Ascending aorta (tissue), 2 donors: ENCODE measurements at regions not wholly inside any gene's neighbourhood (a gene's known extent, or its start where the extent isn't known, plus 50 kb on each side); places are given as distances from the start of the nearest gene placed in this dataset.

ENCODE experiments used
- DNase-seq, 2 donors: peaks; one replicate each; pipeline ENCODE4 v3.0.0-alpha.2; 2019; ENCODE audit warnings: low spot score in 2 of 2
- H3K27ac ChIP-seq, 2 donors: fragments of 200-600 bp; sonication (generic); one replicate each; pipeline ENCODE4 v1.5.1; 2016 to 2017; ENCODE audit warnings: mild to moderate bottlenecking in 1 of 2
- H3K27me3 ChIP-seq: fragments of 200-600 bp; sonication (generic); one replicate; pipeline ENCODE4 v1.5.1; 2017
- H3K36me3 ChIP-seq, 2 donors: fragments of 200-600 bp; sonication (generic); one replicate each; pipeline ENCODE4 v1.5.1; 2016
- H3K4me1 ChIP-seq, 2 donors: fragments of 200-600 bp; sonication (generic); one replicate each; pipeline ENCODE4 v1.5.1; 2016 to 2017; ENCODE audit warnings: mild to moderate bottlenecking in 1 of 2
- H3K4me3 ChIP-seq, 2 donors: fragments of 200-600 bp; sonication (generic); one replicate each; pipeline ENCODE4 v1.5.1; 2016 to 2017; ENCODE audit warnings: mild to moderate bottlenecking in 1 of 2
- H3K9me3 ChIP-seq, 2 donors: fragments of 200-600 bp; sonication (generic); one replicate each; pipeline ENCODE4 v1.5.1; 2016
- intact Hi-C: fragments of 100-400 bp; cut with DNase I; formaldehyde crosslinking; loops from one replicate; pipeline ENCODE4 v1.15.1; 2023
- TF ChIP-seq, protein P1 (sequence below), 3 experiments: fragments of 200-600 bp in 2 of 3; fragments of 450-650 bp in 1 of 3; sonication (generic) in 2 of 3; IDR thresholded peaks; one replicate each; pipeline ENCODE4 v1.5.1; 2016 to 2019; ENCODE audit warnings: antibody characterized with exemption in 3 of 3, mild to moderate bottlenecking in 1 of 3, moderate library complexity in 1 of 3

DNA sequence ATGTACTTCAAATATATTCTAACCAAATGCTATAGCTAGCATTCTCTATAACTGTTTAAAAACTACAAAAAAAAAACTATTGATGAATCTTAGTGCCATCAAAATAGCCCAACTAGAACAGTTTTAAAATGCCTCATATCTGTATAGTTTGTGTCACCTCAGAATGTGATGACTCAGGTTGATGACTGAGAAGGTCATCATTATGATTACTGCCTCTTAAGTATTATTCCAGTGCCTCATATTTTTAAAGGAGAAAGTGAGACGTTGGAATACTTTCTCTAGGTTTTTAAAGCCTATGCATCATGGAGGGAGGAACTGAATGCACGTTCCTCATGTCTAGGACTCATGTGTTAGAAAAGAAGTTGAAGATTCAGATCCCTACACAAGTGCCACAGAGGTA lies 88.2 kb downstream of the TMA16 start:
- H3K36me3 ChIP-seq: no peaks in the 10 kb centered on the region
- no peaks in the 10 kb centered on the region for H3K27me3 ChIP-seq
- no peak overlapping the region for H3K4me3 ChIP-seq
- H3K9me3 ChIP-seq: no peaks in the 10 kb centered on the region
- H3K4me1 ChIP-seq: no peaks in the 10 kb centered on the region
- intact Hi-C loops: no loop called here
- DNase-seq: no peak
- H3K27ac ChIP-seq: no peak overlapping the region
- TF ChIP-seq, protein P1, sequence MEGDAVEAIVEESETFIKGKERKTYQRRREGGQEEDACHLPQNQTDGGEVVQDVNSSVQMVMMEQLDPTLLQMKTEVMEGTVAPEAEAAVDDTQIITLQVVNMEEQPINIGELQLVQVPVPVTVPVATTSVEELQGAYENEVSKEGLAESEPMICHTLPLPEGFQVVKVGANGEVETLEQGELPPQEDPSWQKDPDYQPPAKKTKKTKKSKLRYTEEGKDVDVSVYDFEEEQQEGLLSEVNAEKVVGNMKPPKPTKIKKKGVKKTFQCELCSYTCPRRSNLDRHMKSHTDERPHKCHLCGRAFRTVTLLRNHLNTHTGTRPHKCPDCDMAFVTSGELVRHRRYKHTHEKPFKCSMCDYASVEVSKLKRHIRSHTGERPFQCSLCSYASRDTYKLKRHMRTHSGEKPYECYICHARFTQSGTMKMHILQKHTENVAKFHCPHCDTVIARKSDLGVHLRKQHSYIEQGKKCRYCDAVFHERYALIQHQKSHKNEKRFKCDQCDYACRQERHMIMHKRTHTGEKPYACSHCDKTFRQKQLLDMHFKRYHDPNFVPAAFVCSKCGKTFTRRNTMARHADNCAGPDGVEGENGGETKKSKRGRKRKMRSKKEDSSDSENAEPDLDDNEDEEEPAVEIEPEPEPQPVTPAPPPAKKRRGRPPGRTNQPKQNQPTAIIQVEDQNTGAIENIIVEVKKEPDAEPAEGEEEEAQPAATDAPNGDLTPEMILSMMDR (IDR thresholded peaks at IDR 0.05): no peak

DNA sequence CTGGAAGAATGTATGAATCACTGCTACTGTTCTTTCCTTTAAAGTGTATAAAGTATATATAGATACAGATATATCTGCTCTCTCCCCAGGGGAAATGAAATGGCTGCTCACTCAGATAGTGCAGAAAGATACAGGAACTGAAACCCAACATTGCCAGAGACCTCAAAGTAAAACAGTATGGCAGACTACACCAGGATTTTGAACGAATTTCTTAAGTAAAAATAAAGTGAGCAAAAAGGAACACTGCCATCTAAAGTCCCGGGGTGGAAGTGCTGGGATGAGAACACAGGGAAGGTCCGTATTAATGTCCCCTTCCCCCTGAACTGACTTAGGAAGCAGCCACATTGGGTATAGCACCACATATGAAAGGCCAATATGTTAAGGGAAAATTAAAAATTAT lies 93.4 kb downstream of the TMA16 start:
- no peaks in the 10 kb centered on the region for H3K4me1 ChIP-seq
- no peak overlapping the region for H3K27ac ChIP-seq
- no peaks in the 10 kb centered on the region for H3K27me3 ChIP-seq
- intact Hi-C loops: no loop called here
- H3K9me3 ChIP-seq: no peaks in the 10 kb centered on the region
- H3K36me3 ChIP-seq: no peaks in the 10 kb centered on the region
- TF ChIP-seq, protein P1 (IDR thresholded peaks at IDR 0.05): no peak
- DNase-seq: no peak
- no peak overlapping the region for H3K4me3 ChIP-seq

DNA sequence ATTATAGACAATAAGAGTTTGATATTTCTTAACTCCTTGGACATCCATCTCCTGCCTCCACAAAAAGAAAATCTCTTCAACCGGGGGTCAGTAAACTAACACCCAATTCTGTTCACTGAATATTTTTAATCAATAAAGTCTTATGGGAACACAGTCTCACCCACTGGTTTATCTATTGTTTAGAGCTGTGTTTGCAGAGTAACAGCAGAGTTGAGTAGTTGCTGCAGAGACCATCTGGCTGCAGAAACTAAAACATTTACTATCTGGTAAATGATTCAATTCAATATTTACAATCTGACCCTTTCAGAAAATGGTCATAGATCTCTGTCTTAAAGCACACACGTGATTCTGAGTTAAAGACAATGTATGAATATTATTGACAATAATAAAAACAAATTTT lies 94.0 kb downstream of the TMA16 start:
- no peak overlapping the region for H3K27ac ChIP-seq
- H3K4me3 ChIP-seq: no peak overlapping the region
- H3K36me3 ChIP-seq: no peaks in the 10 kb centered on the region
- no peaks in the 10 kb centered on the region for H3K4me1 ChIP-seq
- H3K27me3 ChIP-seq: no peaks in the 10 kb centered on the region
- intact Hi-C loops: no loop called here
- DNase-seq: no peak
- TF ChIP-seq, protein P1 (IDR thresholded peaks at IDR 0.05): no peak
- no peaks in the 10 kb centered on the region for H3K9me3 ChIP-seq

DNA sequence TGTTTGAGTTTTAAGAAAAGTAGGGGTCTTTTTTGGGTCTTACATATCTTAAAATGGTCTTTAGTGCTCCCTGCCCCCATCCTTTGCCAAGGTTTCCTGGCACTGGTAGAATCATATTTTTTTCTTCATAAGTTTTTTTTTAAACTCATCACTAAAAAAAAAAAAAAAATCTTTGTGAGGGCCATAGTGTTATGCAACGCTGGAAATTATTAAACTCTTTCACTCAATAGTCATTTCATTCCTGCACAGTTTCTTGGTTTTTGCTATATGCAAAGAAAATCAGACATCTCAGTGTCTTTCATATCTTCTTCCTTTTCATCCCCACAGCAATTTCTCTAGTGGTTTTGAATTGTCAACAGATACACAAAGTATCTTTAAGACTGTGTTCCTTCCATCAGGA lies 95.6 kb downstream of the TMA16 start:
- TF ChIP-seq, protein P1 (IDR thresholded peaks at IDR 0.05): no peak
- DNase-seq: no peak
- intact Hi-C loops: no loop called here

DNA sequence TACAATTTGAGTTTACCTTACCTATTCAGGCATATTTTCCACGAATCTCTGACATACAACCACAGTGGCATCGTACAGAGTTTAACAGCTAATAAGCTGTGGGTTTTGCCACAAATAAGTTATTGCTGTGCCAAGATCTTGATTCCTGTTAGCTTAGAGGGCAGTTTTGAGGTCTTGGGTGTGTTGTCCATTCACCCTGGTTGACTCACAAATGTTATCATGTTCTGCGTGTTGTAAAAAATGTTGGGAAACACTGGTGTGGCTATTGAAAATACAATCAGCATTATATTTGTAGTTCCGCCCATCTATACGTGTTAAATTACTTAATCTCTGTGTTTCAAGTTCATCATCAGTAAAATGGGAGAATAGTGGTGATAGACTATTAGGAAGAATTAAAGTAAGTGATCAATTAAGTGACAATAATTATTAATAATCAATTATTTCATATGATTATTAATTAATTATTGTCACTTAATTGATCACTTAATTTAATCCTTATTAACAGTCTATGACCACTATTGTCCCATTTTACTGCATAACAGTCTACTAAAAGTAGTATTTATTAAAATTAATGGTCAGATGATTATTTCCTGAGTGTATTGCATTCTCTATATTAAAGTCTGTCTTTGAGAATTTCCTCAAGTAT lies 96.3 kb downstream of the TMA16 start:
- H3K9me3 ChIP-seq: no peaks in the 10 kb centered on the region
- no peak overlapping the region for H3K4me3 ChIP-seq
- no peaks in the 10 kb centered on the region for H3K36me3 ChIP-seq
- DNase-seq: no peak
- no peak overlapping the region for H3K27ac ChIP-seq
- TF ChIP-seq, protein P1 (IDR thresholded peaks at IDR 0.05): no peak
- H3K4me1 ChIP-seq: no peaks in the 10 kb centered on the region
- H3K27me3 ChIP-seq: no peaks in the 10 kb centered on the region
- intact Hi-C loops: no loop called here

More for the DNA sequence above, 95.6 kb downstream of the TMA16 start:
- Histone ChIP-seq H3K36me3 (no peaks in the 10 kb centered on the region), H3K27ac (no peak overlapping the region), H3K4me3 (no peak overlapping the region), H3K27me3 (no peaks in the 10 kb centered on the region), H3K4me1 (no peaks in the 10 kb centered on the region), H3K9me3 (no peaks in the 10 kb centered on the region)

DNA sequence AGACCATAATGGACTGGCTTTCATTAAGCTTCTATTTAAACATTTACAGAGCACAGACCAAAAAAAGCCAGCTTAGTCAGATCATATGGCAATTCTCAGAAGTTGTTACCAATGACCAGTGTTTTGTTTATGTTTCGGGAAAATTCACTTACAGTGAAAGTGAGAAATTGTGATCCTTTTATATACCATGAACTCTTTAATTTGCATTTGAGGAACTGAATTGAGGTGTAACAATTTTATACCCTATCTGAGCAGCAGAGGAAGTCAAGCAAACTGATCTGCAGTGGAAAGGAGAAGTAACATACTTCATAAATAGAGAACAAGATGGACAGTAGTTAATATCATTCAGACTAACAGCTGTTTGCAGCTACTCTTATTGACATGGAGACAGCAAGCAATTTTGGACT lies 97.1 kb downstream of the TMA16 start:
- TF ChIP-seq, protein P1 (IDR thresholded peaks at IDR 0.05): no peak
- intact Hi-C loops: no loop called here
- DNase-seq: no peak
- H3K27ac ChIP-seq: no peak overlapping the region
- no peak overlapping the region for H3K4me3 ChIP-seq
- H3K4me1 ChIP-seq: no peaks in the 10 kb centered on the region
- no peaks in the 10 kb centered on the region for H3K27me3 ChIP-seq
- no peaks in the 10 kb centered on the region for H3K9me3 ChIP-seq
- no peaks in the 10 kb centered on the region for H3K36me3 ChIP-seq
